ENCODE measurements at regions not wholly inside any gene's neighbourhood (a gene's known extent, or its start where the extent isn't known, plus 50 kb on each side); places are given as distances from the start of the nearest gene placed in this dataset.
A peak's percentile ranks its signal among the peaks of the same experiment; 100 is the strongest.

DNA sequence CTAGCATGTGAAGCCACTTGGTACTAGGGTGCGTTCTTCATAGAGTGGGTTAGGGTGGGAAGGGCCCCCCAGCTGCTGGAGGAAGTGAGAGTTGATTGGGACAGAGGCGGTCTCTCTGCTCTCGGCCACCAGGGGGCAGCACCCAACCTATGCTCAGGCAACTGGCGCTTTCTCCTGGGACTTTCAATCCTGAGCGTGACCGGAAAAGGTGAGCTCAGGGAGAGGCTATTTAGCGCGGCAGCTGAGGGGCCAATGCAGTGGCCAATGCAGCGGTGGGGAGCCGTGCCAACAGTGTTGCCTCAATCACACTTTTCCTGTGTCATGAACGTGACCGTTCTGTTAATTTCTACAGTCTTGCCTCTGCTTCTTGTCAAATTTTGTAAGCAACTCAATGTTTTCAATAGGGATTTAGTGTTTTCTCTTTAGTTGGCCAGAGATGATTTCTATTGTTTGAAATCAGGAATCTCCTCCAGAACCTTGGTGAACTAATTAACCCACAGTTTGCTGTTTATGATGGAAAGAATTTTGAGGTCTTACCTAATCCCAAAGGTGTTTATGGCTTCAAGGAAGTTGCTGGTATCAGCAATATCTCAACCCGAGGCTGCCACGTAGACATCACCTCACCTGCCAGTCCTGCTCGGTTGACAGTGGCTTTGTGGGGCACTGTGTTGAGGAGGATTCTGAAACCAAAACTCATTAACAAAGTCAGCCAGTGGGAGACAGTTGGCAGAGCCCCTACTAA, 67.9 kb upstream of the PDZD8 start:
- Histone ChIP-seq H3K4me3 (peak overlapping the region; percentile 37), H3K27me3 (ENCODE audit: insufficient read depth in 3 of 3, low read length in 2 of 3) (peaks cover 0 to 6% (median 3%) of the 10 kb centered on the region in 3 donors), H3K36me3 (ENCODE audit: insufficient read depth in 1 of 2, low read depth in 1 of 2) (no peaks in the 10 kb centered on the region), H3K4me1 (no peaks in the 10 kb centered on the region), H3K27ac (no peak overlapping the region), H3K9me3 (no peaks in the 10 kb centered on the region)
- ATAC-seq (peak; percentile 73 to 83 (median 80)), DNase-seq (peak; percentile 80 to 90)
- intact Hi-C loops (cut with DNase I) = loop anchor here in 1 of 2 donors (5.0 to 10.0 kb wide), 2 partner anchors 228 to 799 kb away; no protein-coding TSS in a partner anchor
- TF ChIP-seq, protein P1, sequence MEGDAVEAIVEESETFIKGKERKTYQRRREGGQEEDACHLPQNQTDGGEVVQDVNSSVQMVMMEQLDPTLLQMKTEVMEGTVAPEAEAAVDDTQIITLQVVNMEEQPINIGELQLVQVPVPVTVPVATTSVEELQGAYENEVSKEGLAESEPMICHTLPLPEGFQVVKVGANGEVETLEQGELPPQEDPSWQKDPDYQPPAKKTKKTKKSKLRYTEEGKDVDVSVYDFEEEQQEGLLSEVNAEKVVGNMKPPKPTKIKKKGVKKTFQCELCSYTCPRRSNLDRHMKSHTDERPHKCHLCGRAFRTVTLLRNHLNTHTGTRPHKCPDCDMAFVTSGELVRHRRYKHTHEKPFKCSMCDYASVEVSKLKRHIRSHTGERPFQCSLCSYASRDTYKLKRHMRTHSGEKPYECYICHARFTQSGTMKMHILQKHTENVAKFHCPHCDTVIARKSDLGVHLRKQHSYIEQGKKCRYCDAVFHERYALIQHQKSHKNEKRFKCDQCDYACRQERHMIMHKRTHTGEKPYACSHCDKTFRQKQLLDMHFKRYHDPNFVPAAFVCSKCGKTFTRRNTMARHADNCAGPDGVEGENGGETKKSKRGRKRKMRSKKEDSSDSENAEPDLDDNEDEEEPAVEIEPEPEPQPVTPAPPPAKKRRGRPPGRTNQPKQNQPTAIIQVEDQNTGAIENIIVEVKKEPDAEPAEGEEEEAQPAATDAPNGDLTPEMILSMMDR (IDR thresholded peaks at IDR 0.05) = peak; percentile 77
- WGBS, 3 donors = 18 to 22% (median 22%) methylated on average over 15 of the region's 15 CpGs

DNA sequence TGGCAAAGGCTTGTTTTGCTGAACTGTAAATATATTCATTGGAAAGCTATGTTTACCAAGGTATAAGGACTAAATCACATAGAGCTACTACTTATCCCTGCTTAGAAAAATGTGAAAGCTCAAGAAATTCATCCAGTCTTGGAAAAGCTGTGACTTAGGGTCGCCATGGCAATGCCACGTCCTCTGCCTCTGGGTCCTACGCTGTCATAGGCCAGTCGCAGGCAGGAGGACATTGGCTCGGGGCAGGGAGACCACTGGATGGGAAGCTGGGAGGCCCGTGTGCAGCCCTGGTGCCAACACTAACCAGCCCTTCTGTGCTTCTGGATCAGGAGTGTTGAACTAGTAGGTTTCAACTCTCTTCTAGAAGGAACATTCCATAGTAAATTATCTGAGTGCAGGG, 67.3 kb upstream of the PDZD8 start:
- Histone ChIP-seq H3K27ac (no peak overlapping the region), H3K4me1 (no peaks in the 10 kb centered on the region), H3K4me3 (no peak overlapping the region), H3K36me3 (ENCODE audit: insufficient read depth in 1 of 2, low read depth in 1 of 2) (no peaks in the 10 kb centered on the region), H3K9me3 (no peaks in the 10 kb centered on the region), H3K27me3 (ENCODE audit: insufficient read depth in 3 of 3, low read length in 2 of 3) (peaks cover 0 to 6% (median 3%) of the 10 kb centered on the region in 3 donors)
- intact Hi-C loops (cut with DNase I) = loop anchor here in 1 of 2 donors (5.0 to 10.0 kb wide), 2 partner anchors 228 to 800 kb away; no protein-coding TSS in a partner anchor
- TF ChIP-seq, protein P1 (IDR thresholded peaks at IDR 0.05) = no peak
- no peak for ATAC-seq
- 50 to 51% (median 51%) methylated on average over 6 of the region's 6 CpGs for WGBS, 3 donors
- DNase-seq = no peak

DNA sequence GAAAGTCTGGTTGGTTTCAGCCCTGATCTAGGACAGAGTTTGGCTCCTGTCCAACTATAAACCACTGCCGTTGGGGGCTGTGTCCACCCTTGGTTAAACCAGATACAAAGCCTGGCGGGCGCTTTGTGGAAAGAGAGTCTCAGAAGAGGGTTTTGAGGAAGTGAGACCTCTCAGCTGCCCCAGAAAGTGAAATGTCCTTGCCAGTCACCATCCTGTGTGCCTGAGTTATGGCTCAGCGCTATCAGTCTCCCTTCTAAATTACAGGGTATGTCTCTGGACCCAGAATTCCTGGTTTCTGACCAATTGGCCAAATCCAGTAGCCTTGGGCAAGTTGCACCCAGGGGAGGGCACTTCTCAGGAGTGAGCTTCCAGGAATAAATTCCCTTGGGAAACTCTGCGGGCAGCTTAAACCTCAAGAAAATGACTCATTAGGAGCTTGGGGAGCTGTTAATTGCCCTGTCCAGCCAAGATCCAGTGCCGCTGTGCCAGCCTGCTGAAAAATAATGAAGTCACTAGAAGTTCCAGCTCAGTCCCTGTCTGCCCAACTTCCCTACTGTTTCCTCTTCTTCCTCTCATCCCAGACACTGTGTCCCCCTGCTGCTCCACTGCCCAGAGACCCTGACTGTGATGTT, 66.7 kb upstream of the PDZD8 start:
- intact Hi-C loops (cut with DNase I) = loop anchor here in 1 of 2 donors (5.0 to 10.0 kb wide), 2 partner anchors 227 to 800 kb away; no protein-coding TSS in a partner anchor
- TF ChIP-seq, protein P1 (IDR thresholded peaks at IDR 0.05) = no peak

DNA sequence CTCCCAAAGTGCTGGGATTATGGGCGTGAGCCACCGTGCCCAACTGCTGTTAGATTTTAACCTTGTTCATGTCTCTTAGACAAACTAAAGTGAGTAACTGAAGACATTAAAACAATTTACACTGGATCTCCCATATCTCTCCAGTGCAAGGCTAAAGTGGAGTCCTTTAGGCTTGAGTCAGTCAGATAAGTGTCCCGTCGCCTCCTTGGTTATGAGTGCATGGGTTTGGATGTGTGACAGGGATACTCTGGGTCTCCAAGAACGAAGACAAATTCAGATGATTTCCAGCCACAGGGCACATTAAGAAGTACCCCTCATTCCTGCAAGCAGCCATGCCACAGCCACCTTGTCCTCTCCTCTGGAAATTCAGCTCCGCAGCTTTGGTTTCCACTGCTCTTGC, 66.1 kb upstream of the PDZD8 start:
- Histone ChIP-seq H3K4me1 (no peaks in the 10 kb centered on the region), H3K9me3 (no peaks in the 10 kb centered on the region), H3K27ac (no peak overlapping the region), H3K27me3 (ENCODE audit: insufficient read depth in 3 of 3, low read length in 2 of 3) (peaks cover 0 to 7% (median 3%) of the 10 kb centered on the region in 3 donors), H3K4me3 (no peak overlapping the region), H3K36me3 (ENCODE audit: insufficient read depth in 1 of 2, low read depth in 1 of 2) (no peaks in the 10 kb centered on the region)
- no peak for DNase-seq
- ATAC-seq = no peak
- intact Hi-C loops (cut with DNase I) = loop anchor here in 1 of 2 donors (5.0 to 10.0 kb wide), 2 partner anchors 227 to 801 kb away; no protein-coding TSS in a partner anchor
- TF ChIP-seq, protein P1 (IDR thresholded peaks at IDR 0.05) = no peak
- WGBS, 3 donors = 66 to 87% (median 75%) methylated on average over 6 of the region's 6 CpGs

More for the DNA sequence above, 66.7 kb upstream of the PDZD8 start:
- Histone ChIP-seq H3K27me3 (ENCODE audit: insufficient read depth in 3 of 3, low read length in 2 of 3) (peaks cover 0 to 6% (median 3%) of the 10 kb centered on the region in 3 donors), H3K27ac (no peak overlapping the region), H3K9me3 (no peaks in the 10 kb centered on the region), H3K36me3 (ENCODE audit: insufficient read depth in 1 of 2, low read depth in 1 of 2) (no peaks in the 10 kb centered on the region), H3K4me1 (no peaks in the 10 kb centered on the region), H3K4me3 (no peak overlapping the region)
- WGBS, 3 donors = 54 to 59% (median 56%) methylated on average over 6 of the region's 6 CpGs
- ATAC-seq (no peak), DNase-seq (no peak)
